ENCODE measurements at regions not wholly inside any gene's neighbourhood (a gene's known extent, or its start where the extent isn't known, plus 50 kb on each side); places are given as distances from the start of the nearest gene placed in this dataset.

GRCh38 chr9:108113596-108113995, 624.0 kb upstream of the KLF4 start (continued):
- TF ChIP-seq REST (IDR thresholded peaks at IDR 0.05; ENCODE audit: unreplicated experiment) = no peak
- TF ChIP-seq CTCF (conservative IDR thresholded peaks at IDR 0.05; ENCODE audit: low read depth in 2 of 2) = no peak
- no peak for TF ChIP-seq EZH2 (IDR thresholded peaks at IDR 0.05; ENCODE audit: low read depth, unreplicated experiment)

GRCh38 chr9:108109927-108110690, 620.5 kb upstream of the KLF4 start:
- Mint-ChIP-seq H3K4me3 (no peak overlapping the region), H3K27me3 (ENCODE audit: insufficient read depth, low read depth, poor library complexity) (no peaks in the 10 kb centered on the region), H3K4me1 (peaks cover 8% of the 10 kb centered on the region), H3K27ac (no peak overlapping the region), H3K9me3 (no peaks in the 10 kb centered on the region), H3K36me3 (ENCODE audit: low read depth) (no peaks in the 10 kb centered on the region)
- no peak for DNase-seq (ENCODE audit: low spot score)
- Histone ChIP-seq H3K4me3 (no peak overlapping the region), H2AFZ (no peak overlapping the region), H3K9me2 (ENCODE audit: insufficient read depth) (0 out of 2 replicates have a peak, but pooled peaks cover 1% of the 10 kb centered on the region), H3K4me1 (ENCODE audit: insufficient read depth) (0 out of 2 replicates have a peak, but pooled peaks cover 4% of the 10 kb centered on the region), H3K27ac (ENCODE audit: low read depth) (no peak overlapping the region), H3K27me3 (ENCODE audit: insufficient read depth) (no peaks in the 10 kb centered on the region), H3K4me2 (no peak overlapping the region), H3F3A (replicated peaks; ENCODE audit: low read depth) (no peaks in the 10 kb centered on the region), H3K36me3 (ENCODE audit: insufficient read depth) (no peaks in the 10 kb centered on the region), H4K20me1 (replicated peaks; ENCODE audit: insufficient read depth) (no peaks in the 10 kb centered on the region), H3K79me2 (replicated peaks; ENCODE audit: insufficient read depth) (no peaks in the 10 kb centered on the region)
- no peak for ATAC-seq
- TF ChIP-seq POLR2AphosphoS5 (IDR thresholded peaks at IDR 0.05; ENCODE audit: low read depth) (no peak), ZNF114 (CRISPR knock-in tag; IDR thresholded peaks at IDR 0.05) (no peak), ZNF462 (CRISPR knock-in tag; IDR thresholded peaks at IDR 0.05) (no peak), ETS1 (IDR thresholded peaks at IDR 0.05) (no peak), EZH2 (IDR thresholded peaks at IDR 0.05; ENCODE audit: low read depth, unreplicated experiment) (no peak), ZNF331 (CRISPR knock-in tag; IDR thresholded peaks at IDR 0.05; ENCODE audit: low read depth) (no peak), JUNB (IDR thresholded peaks at IDR 0.05; ENCODE audit: unreplicated experiment) (no peak), CREB1 (CRISPR knock-in tag; IDR thresholded peaks at IDR 0.05; ENCODE audit: low read depth) (no peak)

Data from GM23338 (cell line).